Neural cell (in vitro differentiated cells): ENCODE measurements at regions not wholly inside any gene's neighbourhood (a gene's known extent, or its start where the extent isn't known, plus 50 kb on each side); places are given as distances from the start of the nearest gene placed in this dataset.
"Not testable (repeated sequence)": the region's sequence is repeated elsewhere in the genome, so short reads cannot be mapped to it uniquely, and the experiment has no call there.

Source experiments
- EZH2 ChIP-seq: fragments of 200-600, 300-800 bp; shearing (Covaris generic), sonication (generic); IDR thresholded peaks from 2 replicates; pipeline ENCODE4 v1.6.1; 2014; ENCODE audit warnings: antibody characterized with exemption, low read length, borderline replicate concordance, mild to moderate bottlenecking; ENCODE audit not compliant: insufficient read depth, poor library complexity, severe bottlenecking
- MXI1 ChIP-seq: fragments of 450-650 bp; conservative IDR thresholded peaks from 2 replicates; pipeline ENCODE4 v1.6.1; 2014; ENCODE audit warnings: antibody characterized with exemption, mild to moderate bottlenecking; ENCODE audit not compliant: poor library complexity, severe bottlenecking
- TF ChIP-seq, protein P1 (sequence below): fragments of 450-650 bp; IDR thresholded peaks from 2 replicates; pipeline ENCODE4 v1.5.1; 2014; ENCODE audit warnings: antibody characterized with exemption, mild to moderate bottlenecking, moderate library complexity; ENCODE audit not compliant: poor library complexity, severe bottlenecking

DNA sequence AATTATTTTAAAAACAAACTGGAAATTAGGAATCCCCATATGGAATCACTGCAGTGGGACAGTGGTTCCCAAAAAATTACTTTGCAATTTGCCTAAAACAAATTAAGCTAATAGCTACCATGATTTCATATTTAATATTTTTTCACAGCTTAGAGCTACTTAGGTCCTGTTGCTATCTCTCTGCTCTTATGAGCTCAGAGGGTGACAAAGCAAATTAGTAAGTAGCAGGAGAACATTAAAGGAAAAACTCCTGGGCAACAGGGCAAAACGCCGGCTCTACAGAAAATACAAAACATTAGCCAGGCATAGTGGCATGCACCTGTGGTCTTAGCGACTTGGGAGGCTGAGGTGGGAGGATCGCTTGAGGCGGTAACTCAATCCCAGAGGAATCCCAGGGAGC, 83.8 kb upstream of the RPRML start:
- TF ChIP-seq, protein P1, sequence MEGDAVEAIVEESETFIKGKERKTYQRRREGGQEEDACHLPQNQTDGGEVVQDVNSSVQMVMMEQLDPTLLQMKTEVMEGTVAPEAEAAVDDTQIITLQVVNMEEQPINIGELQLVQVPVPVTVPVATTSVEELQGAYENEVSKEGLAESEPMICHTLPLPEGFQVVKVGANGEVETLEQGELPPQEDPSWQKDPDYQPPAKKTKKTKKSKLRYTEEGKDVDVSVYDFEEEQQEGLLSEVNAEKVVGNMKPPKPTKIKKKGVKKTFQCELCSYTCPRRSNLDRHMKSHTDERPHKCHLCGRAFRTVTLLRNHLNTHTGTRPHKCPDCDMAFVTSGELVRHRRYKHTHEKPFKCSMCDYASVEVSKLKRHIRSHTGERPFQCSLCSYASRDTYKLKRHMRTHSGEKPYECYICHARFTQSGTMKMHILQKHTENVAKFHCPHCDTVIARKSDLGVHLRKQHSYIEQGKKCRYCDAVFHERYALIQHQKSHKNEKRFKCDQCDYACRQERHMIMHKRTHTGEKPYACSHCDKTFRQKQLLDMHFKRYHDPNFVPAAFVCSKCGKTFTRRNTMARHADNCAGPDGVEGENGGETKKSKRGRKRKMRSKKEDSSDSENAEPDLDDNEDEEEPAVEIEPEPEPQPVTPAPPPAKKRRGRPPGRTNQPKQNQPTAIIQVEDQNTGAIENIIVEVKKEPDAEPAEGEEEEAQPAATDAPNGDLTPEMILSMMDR = not testable (repeated sequence)
- TF ChIP-seq EZH2, MXI1: not testable (repeated sequence)
